IPS DF 6.9 (cell line): ENCODE measurements at regions not wholly inside any gene's neighbourhood (a gene's known extent, or its start where the extent isn't known, plus 50 kb on each side); places are given as distances from the start of the nearest gene placed in this dataset.

ENCODE experiments used
- DNase-seq: peaks from one replicate; pipeline ENCODE4 v3.0.0-alpha.2; 2013; ENCODE audit warnings: low read depth, low spot score
- H3K27ac ChIP-seq: one replicate; pipeline ENCODE4 v1.5.1; 2013; ENCODE audit warnings: low read length, control low read depth
- H3K27me3 ChIP-seq: 2 replicates; pipeline ENCODE4 v1.6.1; 2013; ENCODE audit warnings: mild to moderate bottlenecking, low read length; ENCODE audit not compliant: control insufficient read depth, insufficient read depth
- H3K36me3 ChIP-seq: 2 replicates; pipeline ENCODE4 v1.6.1; 2013; ENCODE audit warnings: low read length; ENCODE audit not compliant: control insufficient read depth, insufficient read depth
- H3K4me1 ChIP-seq: 2 replicates; pipeline ENCODE4 v1.6.1; 2013; ENCODE audit warnings: low read length; ENCODE audit not compliant: control insufficient read depth, insufficient read depth
- H3K4me3 ChIP-seq: 2 replicates; pipeline ENCODE4 v1.5.1; 2013; ENCODE audit warnings: mild to moderate bottlenecking, low read length
- H3K9me3 ChIP-seq: 2 replicates; pipeline ENCODE4 v1.6.1; 2013; ENCODE audit warnings: low read length, inconsistent platforms; ENCODE audit not compliant: control insufficient read depth, insufficient read depth
- WGBS: extraction: QIAGEN DNeasy Blood & Tissue Kit; methylation state at CpG from one replicate; pipeline ENCODE4 v1.1.7; 2013; ENCODE audit warnings: mixed read lengths, missing lambda C conversion rate; ENCODE audit not compliant: insufficient read length, insufficient coverage; 5-methylcytosine and 5-hydroxymethylcytosine counted together

GRCh38 chr20:57897156-57897874 lies 187.5 kb upstream of the PMEPA1 start:
- Histone ChIP-seq H3K4me1 (no peaks in the 10 kb centered on the region; the same call in 1 of the 2 replicates), H3K27ac (no peak overlapping the region), H3K4me3 (no peak overlapping the region), H3K36me3 (no peaks in the 10 kb centered on the region), H3K9me3 (no peaks in the 10 kb centered on the region), H3K27me3 (no peaks in the 10 kb centered on the region)
- WGBS: no CpG with 5 or more reads among the region's 18 CpGs
- no peak for DNase-seq

- Histone ChIP-seq H3K27me3 (no peaks in the 10 kb centered on the region), H3K36me3 (no peaks in the 10 kb centered on the region), H3K4me3 (no peak overlapping the region), H3K9me3 (no peaks in the 10 kb centered on the region), H3K27ac (no peak overlapping the region), H3K4me1 (no peaks in the 10 kb centered on the region; the same call in 1 of the 2 replicates)
- WGBS: no CpG with 5 or more reads among the region's 6 CpGs
- DNase-seq: no peak
These were observed 186.7 kb upstream of the PMEPA1 start for GRCh38 chr20:57896563-57896962.

- H3K4me3 ChIP-seq: no peak overlapping the region
- DNase-seq: no peak
- H3K4me1 ChIP-seq: no peaks in the 10 kb centered on the region; the same call in 1 of the 2 replicates
- no CpG with 5 or more reads among the region's 8 CpGs for WGBS
- no peaks in the 10 kb centered on the region for H3K36me3 ChIP-seq
- no peaks in the 10 kb centered on the region for H3K9me3 ChIP-seq
- H3K27me3 ChIP-seq: no peaks in the 10 kb centered on the region
- no peak overlapping the region for H3K27ac ChIP-seq
These were observed 186.2 kb upstream of the PMEPA1 start for GRCh38 chr20:57896017-57896416.

GRCh38 chr20:57895161-57895855 lies 185.5 kb upstream of the PMEPA1 start:
- Histone ChIP-seq H3K4me1 (no peaks in the 10 kb centered on the region), H3K27me3 (no peaks in the 10 kb centered on the region), H3K4me3 (no peak overlapping the region), H3K27ac (no peak overlapping the region), H3K36me3 (no peaks in the 10 kb centered on the region), H3K9me3 (no peaks in the 10 kb centered on the region)
- no peak for DNase-seq
- no CpG with 5 or more reads among the region's 9 CpGs for WGBS

GRCh38 chr20:57894522-57894921 lies 184.7 kb upstream of the PMEPA1 start:
- Histone ChIP-seq H3K36me3 (no peaks in the 10 kb centered on the region), H3K27me3 (no peaks in the 10 kb centered on the region), H3K4me1 (no peaks in the 10 kb centered on the region), H3K4me3 (no peak overlapping the region), H3K27ac (no peak overlapping the region), H3K9me3 (no peaks in the 10 kb centered on the region)
- DNase-seq: no peak

- no peak overlapping the region for H3K4me3 ChIP-seq
- no peaks in the 10 kb centered on the region for H3K27me3 ChIP-seq
- H3K4me1 ChIP-seq: no peaks in the 10 kb centered on the region
- no peaks in the 10 kb centered on the region for H3K9me3 ChIP-seq
- no peak overlapping the region for H3K27ac ChIP-seq
- no peak for DNase-seq
- no CpG with 5 or more reads among the region's 10 CpGs for WGBS
- no peaks in the 10 kb centered on the region for H3K36me3 ChIP-seq
These were observed 184.3 kb upstream of the PMEPA1 start for GRCh38 chr20:57894096-57894495.

GRCh38 chr20:57893366-57893999 lies 183.7 kb upstream of the PMEPA1 start:
- Histone ChIP-seq H3K36me3 (no peaks in the 10 kb centered on the region), H3K27me3 (no peaks in the 10 kb centered on the region), H3K9me3 (no peaks in the 10 kb centered on the region), H3K4me1 (no peaks in the 10 kb centered on the region), H3K4me3 (no peak overlapping the region), H3K27ac (no peak overlapping the region)
- WGBS: no CpG with 5 or more reads among the region's 16 CpGs
- no peak for DNase-seq

- H3K27ac ChIP-seq: no peak overlapping the region
- no CpG with 5 or more reads among the region's 10 CpGs for WGBS
- no peak for DNase-seq
- H3K4me3 ChIP-seq: no peak overlapping the region
- no peaks in the 10 kb centered on the region for H3K4me1 ChIP-seq
- no peaks in the 10 kb centered on the region for H3K27me3 ChIP-seq
- H3K36me3 ChIP-seq: no peaks in the 10 kb centered on the region
- no peaks in the 10 kb centered on the region for H3K9me3 ChIP-seq
These were observed 182.7 kb upstream of the PMEPA1 start for GRCh38 chr20:57892471-57892870.

- no peak for DNase-seq
- H3K27ac ChIP-seq: no peak overlapping the region
- H3K27me3 ChIP-seq: no peaks in the 10 kb centered on the region
- no peaks in the 10 kb centered on the region for H3K36me3 ChIP-seq
- no peaks in the 10 kb centered on the region for H3K9me3 ChIP-seq
- no peak overlapping the region for H3K4me3 ChIP-seq
- WGBS: no CpG with 5 or more reads among the region's 5 CpGs
- no peaks in the 10 kb centered on the region for H3K4me1 ChIP-seq
These were observed 181.2 kb upstream of the PMEPA1 start for GRCh38 chr20:57891014-57891413.

GRCh38 chr20:57890202-57890800 lies 180.5 kb upstream of the PMEPA1 start:
- no peaks in the 10 kb centered on the region for H3K36me3 ChIP-seq
- no peak overlapping the region for H3K27ac ChIP-seq
- H3K4me3 ChIP-seq: no peak overlapping the region
- no peak for DNase-seq
- WGBS: no CpG with 5 or more reads among the region's 12 CpGs
- no peaks in the 10 kb centered on the region for H3K4me1 ChIP-seq
- H3K27me3 ChIP-seq: no peaks in the 10 kb centered on the region
- H3K9me3 ChIP-seq: no peaks in the 10 kb centered on the region
